GM19351 (cell line): ENCODE measurements at regions not wholly inside any gene's neighbourhood (a gene's known extent, or its start where the extent isn't known, plus 50 kb on each side); places are given as distances from the start of the nearest gene placed in this dataset.

Experiments used
- ATAC-seq: cut with Tn5 transposase; IDR thresholded peaks from one replicate; pipeline ENCODE4 v1.9.1; 2021; ENCODE audit warnings: mild to moderate bottlenecking, moderate library complexity; ENCODE audit not compliant: unreplicated experiment

- no peak for ATAC-seq
Observed at GRCh38 chr6:23957017-23957416, 169.0 kb upstream of the NRSN1 start.

- ATAC-seq, result no peak
Observed at GRCh38 chr6:23964865-23965264, 161.2 kb upstream of the NRSN1 start.

GRCh38 chr6:23969344-23969743 lies 156.7 kb upstream of the NRSN1 start:
- ATAC-seq, result no peak

GRCh38 chr6:23977706-23978105 lies 148.3 kb upstream of the NRSN1 start:
- no peak for ATAC-seq

- ATAC-seq, result no peak
Observed at GRCh38 chr6:23980965-23981364, 145.1 kb upstream of the NRSN1 start.

- ATAC-seq, result no peak
Observed at GRCh38 chr6:23981923-23982322, 144.1 kb upstream of the NRSN1 start.

- ATAC-seq, result no peak
Observed at GRCh38 chr6:23983735-23984134, 142.3 kb upstream of the NRSN1 start.

GRCh38 chr6:23985015-23985414 lies 141.0 kb upstream of the NRSN1 start:
- ATAC-seq, result no peak

- no peak for ATAC-seq
Observed at GRCh38 chr6:23989885-23990533, 136.0 kb upstream of the NRSN1 start.

- no peak for ATAC-seq
Observed at GRCh38 chr6:23994013-23994412, 132.0 kb upstream of the NRSN1 start.

- ATAC-seq, result no peak
Observed at GRCh38 chr6:24004062-24004461, 122.0 kb upstream of the NRSN1 start.

- ATAC-seq, result no peak
Observed at GRCh38 chr6:24004659-24005058, 121.4 kb upstream of the NRSN1 start.

GRCh38 chr6:24006254-24006653 lies 119.8 kb upstream of the NRSN1 start:
- ATAC-seq, result no peak

GRCh38 chr6:24009319-24009718 lies 116.7 kb upstream of the NRSN1 start:
- no peak for ATAC-seq

- no peak for ATAC-seq
Observed at GRCh38 chr6:24010133-24010532, 115.9 kb upstream of the NRSN1 start.

- no peak for ATAC-seq
Observed at GRCh38 chr6:24016286-24016685, 109.7 kb upstream of the NRSN1 start.

- no peak for ATAC-seq
Observed at GRCh38 chr6:24016857-24017256, 109.2 kb upstream of the NRSN1 start.

GRCh38 chr6:24019393-24019792 lies 106.6 kb upstream of the NRSN1 start:
- ATAC-seq, result no peak

- no peak for ATAC-seq
Observed at GRCh38 chr6:24019830-24020229, 106.2 kb upstream of the NRSN1 start.

- no peak for ATAC-seq
Observed at GRCh38 chr6:24026050-24026449, 100.0 kb upstream of the NRSN1 start.

- no peak for ATAC-seq
Observed at GRCh38 chr6:24031496-24031895, 94.5 kb upstream of the NRSN1 start.

- no peak for ATAC-seq
Observed at GRCh38 chr6:24032896-24033688, 92.9 kb upstream of the NRSN1 start.

GRCh38 chr6:24043848-24044247 lies 82.2 kb upstream of the NRSN1 start:
- no peak for ATAC-seq
